NCI-H1092 (cell line): ENCODE measurements at regions not wholly inside any gene's neighbourhood (a gene's known extent, or its start where the extent isn't known, plus 50 kb on each side); places are given as distances from the start of the nearest gene placed in this dataset.

Source experiments
- DNase-seq: peaks from one replicate; lab custom pipeline; 2025; lab: John Stamatoyannopoulos, UW

DNA sequence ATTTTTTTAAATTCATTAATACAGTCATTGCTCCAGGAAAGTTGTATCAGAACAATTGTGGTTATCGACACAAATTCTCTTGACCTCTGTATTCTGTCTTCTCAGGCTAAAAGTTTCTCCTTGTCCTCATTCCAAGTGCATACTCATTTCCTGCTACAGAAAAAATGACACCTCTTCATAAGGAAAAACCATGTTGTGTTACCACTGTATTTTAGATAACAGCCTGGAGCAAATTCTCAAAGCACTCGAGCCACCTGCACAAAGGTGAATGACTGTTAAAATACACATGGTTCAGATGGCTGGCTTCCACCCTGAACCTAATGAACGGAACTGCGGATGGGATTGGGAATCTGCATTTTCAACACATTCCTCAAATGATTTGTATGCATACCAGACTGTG lies 586.5 kb downstream of the EPHA4 start:
- no peak for DNase-seq

DNA sequence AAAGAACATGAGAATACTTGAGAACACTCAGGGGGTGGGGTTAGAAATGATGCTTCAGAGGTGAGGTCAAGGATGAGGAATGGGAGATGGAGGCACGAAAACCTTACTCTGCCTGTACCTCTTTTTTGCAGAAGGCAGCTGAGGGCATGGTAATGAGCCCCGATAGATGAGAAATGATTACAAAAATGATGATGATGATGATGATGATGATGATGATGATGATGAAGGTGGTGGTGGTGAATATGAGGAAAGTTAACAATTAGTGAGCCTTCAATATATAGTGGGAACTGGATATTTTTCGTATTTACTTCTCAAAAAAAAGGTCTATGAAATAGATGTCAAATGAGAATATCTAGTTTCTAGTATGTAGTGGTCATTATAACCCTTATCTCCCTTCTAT lies 584.3 kb downstream of the EPHA4 start:
- no peak for DNase-seq

DNA sequence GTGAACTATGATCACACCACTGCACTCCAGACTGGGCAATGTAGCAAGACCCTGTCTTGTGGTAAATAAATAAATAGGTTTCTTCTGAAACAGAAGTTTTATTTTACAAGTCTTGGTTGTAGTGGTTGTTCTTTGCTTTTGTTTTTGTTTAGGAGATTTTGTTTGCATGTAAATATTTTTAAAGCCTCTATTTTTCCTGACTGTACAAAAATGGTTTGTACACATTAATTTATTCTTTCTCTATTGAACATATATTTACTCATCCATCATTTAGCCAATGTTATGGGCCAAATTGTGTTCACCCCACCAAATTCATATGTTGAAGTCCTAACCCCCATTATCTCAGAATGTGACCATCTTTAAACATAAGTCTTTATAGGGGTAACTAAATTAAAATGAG lies 580.1 kb downstream of the EPHA4 start:
- DNase-seq, result no peak

DNA sequence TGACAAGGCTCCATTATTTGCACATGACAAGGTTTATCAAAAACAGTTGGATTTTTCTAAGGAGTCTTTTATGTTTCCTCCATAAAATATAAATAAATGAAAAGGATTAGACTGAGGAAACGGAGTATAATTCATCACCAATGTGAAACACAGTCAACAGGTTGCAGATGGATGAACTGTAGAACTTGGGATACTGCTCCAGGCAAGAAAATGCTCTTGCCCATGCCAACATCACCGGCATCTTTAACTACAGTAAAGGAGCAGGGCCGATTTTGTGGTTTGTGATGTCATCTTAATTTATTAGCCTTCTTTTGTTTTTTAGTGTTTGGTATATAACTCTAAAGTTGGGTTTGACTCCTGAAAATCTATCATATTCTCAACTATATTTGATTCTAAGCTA lies 577.3 kb downstream of the EPHA4 start:
- DNase-seq, result no peak

DNA sequence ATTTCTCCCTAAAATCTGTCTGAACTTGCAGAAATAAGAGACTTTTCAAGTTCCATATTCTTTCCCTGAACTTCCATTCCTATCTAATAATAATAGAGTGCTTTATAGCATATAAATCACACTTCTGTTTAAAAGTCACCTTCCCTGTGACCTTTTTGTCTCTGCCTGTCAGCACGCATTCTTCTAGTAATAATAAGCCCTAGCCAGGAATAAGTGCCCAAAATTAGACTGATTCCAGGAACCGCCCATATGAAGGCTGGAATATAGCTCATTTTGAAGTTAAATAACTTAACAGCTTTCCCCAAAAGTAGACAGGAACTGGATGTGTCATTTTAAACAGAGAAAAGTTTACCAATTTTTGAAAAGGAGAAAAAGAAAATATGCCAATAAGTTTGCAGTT lies 576.5 kb downstream of the EPHA4 start:
- DNase-seq, result no peak

DNA sequence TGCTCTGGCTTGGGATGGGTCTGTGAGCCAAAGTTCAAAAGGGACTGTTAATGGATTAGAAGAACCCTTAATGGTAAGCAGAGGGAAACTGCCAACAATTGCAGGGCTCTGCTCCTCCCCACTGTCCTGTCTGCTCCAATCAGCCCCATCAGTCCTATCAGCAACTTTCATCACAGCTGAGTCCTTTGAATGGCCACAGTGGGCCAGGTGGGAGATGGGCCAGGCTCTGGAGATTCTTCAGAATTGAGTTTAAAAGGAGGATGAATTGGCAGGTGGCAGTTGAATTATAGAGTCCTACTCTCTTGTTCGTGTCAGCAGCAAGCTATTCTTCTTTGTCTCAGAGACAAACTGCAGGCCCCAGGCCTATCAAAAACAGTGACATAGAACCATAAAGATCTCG lies 573.9 kb downstream of the EPHA4 start:
- DNase-seq, result no peak

DNA sequence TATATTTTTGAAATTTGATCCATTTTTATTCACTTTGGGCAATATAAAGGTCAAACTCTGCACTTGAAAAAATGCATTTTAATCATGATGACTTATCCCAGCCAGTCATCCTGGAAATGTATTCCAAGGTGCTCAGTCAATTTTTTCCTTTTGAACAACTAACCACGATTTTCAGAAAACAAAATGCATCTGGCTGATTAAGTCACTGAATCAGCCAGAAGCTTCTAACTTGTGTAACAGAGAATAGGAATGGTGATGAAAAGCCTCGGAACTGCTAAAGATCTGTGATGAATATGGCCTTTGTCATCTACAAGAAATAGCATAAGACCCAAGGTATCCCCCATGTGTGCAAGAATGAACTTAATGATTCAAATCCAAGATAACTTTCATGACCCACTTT lies 572.7 kb downstream of the EPHA4 start:
- DNase-seq, result no peak

DNA sequence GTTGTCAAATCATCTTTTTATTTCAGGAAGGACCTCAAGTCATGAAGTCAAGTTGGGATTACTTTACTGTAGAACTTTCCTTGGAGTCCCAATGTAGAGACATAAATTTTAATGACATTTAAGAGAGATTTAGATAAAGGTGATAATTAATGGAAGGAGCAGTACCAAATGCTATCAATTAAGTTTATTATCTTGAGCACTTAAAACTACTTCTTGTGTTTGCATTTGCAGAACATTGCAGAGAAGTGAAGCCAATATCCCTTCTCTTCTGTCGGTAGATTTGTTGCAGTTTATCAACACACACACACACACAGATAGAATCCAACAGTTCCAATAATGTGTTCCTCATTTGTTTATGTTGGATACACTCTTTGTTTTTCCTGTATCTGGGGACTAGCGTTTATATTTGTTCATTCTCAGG lies 570.7 kb downstream of the EPHA4 start:
- no peak for DNase-seq

DNA sequence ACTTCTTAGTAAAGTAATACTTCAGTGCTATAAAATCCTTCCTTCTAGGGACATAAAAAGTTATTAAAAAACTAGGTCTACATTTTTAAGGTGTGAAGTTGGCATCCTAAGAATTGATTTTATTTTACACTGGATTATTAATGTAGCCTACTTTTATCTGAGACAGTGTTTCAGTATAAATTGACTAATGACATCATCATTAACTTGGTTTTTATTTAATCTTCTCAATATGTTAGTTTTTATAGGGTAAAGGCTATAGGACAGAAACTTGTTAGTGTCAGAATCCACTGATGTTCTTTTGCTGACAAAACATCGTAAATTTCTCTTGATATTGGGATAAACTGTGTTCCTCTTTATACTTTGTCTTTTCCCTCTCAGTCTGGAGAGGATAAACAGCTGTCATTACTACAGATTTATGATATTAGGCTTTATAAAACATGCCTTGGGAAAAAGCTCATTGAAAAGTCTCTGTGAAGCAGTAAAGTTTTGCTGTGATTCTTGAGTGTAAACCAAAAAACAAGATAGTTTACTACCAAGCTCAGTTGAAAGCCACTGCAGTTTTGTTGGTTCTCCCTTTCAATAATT lies 569.9 kb downstream of the EPHA4 start:
- DNase-seq, result no peak

DNA sequence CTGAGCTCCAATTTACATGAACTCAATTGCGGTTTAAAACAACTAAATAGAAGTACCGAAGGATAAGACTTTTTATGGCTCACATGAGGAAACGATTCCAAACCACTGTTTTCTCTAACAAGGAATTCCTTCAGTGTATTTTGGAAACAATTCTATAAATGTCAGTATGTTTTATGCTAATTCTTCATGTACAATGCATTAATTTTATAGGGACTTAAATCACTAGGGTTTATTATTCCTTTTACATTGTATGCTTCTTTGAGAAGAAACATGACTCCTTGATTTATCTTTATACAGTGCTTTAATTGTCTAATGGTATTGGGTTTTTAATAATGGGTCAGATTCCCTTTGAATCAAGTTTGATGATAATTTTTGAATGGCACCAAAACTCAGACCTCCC lies 566.8 kb downstream of the EPHA4 start:
- no peak for DNase-seq

DNA sequence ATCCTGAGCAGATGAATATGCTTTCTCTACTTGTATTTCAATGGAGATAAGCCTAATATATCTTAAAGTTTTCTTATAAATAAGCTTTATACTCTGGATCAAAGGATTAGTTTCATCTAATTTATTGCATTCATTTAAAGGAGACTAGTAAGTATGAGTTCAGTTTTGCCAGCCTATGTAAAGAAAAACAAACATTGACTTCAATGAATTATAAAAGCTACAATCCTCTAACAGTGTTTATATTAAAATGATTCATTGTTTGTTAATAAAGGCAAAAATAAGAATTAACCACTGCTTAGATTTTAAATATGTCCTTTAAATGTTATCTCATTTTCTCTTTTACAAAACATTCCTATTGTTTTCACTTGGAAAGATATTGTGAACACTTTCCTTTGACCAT lies 566.0 kb downstream of the EPHA4 start:
- no peak for DNase-seq

DNA sequence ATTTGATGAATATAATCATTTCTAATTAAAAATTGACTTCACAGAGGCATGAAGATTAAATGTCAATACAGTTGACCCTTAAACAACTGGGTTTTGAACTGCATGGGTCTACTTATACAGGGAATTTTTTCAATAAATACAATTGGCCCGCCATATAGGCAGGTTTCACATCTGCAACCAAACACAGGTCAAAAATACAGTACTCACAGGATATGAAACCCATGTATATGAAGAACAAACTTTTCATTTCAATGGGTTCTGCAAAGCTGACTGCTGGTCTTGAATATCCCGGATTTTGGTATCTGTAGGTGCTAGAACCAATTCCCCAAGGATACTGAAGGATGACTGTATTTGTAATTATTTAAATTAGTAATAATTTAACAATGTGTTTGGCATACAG lies 555.6 kb downstream of the EPHA4 start:
- no peak for DNase-seq

DNA sequence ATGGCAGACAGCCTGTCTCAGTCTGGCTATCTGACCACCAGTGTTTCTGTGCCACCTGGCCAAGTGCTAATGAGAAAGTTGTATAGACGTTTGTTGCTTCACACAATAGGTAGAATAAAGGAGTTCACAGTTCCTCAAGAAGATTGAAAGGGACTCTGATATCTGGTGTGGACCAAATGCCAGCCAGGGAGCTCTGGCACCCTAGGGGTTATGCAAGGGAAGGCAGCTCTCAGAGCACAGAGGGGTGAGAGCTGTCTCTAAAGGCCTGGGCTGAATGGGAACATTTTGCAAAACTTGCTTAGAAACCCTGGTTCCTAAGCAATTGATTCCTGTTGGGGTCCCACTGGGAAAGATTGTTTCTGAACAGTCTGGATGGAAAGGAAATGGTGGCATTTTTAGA lies 553.8 kb downstream of the EPHA4 start:
- DNase-seq, result no peak

DNA sequence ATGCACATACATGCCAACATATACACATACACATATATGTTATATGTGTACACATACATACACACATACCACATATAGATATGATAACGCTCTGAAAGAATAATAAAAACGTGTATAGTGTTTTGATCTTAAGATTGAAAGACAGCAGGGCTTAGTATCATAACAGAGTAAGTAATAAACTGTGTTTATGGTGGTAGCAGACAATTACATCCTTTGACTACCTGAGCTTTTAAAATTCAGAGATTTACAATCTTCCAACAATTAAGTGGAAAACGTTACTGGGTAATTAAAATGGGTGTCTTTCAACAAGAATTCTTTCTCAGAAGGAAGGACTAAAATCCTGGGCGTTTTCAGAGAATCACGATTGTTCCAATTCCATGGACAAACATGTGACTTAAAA lies 552.4 kb downstream of the EPHA4 start:
- no peak for DNase-seq

DNA sequence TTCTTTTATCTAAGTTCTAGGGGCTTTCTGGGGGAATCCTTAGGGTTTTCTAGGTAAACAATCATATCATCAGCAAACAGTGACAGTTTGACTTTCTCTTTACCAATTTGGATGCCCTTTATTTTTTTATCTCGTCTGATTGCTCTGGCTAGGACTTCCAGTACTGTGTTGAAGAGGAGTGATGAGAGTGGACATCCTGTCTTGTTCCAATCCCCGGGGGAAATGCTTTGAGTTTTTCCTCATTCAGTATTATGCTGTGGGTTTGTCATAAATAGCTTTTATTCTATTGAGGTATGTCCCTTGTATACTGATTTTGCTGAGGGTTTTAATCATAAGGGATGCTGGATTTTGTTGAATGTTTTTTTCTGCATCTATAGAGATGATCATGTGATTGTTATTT lies 549.5 kb downstream of the EPHA4 start:
- DNase-seq, result no peak

DNA sequence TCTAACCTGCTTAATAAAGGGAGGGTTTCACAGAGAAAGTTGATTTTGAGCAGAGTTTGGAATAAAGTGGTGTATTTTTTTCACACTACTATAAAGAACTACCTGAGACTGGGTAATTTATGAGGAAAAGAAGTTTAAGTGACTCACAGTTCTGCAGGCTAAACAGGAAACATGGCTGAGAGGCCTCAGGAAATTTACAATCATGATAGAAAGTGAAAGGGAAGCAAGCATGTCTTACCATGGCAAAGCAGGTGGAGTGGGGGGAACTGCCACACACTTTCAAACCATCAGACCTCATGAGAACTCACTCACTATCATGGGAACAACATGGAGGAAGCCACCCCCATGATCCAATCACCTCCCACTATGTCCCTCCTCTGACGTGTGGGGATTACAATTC lies 546.7 kb downstream of the EPHA4 start:
- DNase-seq, result no peak

DNA sequence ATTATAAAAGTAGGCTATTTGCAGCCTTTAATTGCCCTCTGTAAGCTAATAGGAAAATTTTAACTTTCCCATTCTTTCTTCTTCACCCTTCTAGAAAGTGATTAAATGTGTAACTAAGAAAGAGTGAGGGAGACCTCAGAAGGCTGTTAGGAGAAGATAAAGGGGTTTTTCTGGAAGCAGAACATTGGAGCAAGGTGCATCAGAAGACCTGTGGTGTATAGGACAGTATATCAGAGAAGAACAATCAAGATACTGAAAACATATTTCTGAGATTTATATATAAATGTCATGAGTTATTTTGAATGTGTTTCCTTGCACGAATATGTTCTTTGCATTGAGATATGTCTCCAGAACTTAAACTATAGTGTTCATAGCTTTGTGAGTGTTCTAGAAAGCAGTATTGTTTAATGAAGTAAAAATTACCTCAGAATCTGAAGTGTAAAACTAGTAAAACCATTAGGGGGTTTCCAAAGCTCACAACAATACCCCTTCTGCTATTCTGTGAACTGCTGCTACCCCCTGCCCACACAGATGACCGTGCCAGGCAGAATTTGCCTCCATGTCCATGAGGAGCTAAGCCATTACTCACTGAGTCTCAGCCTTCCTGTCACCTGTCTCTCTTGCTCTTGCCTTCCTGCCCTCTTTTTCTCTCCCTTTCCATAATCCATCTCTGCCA lies 537.9 kb downstream of the EPHA4 start:
- no peak for DNase-seq

DNA sequence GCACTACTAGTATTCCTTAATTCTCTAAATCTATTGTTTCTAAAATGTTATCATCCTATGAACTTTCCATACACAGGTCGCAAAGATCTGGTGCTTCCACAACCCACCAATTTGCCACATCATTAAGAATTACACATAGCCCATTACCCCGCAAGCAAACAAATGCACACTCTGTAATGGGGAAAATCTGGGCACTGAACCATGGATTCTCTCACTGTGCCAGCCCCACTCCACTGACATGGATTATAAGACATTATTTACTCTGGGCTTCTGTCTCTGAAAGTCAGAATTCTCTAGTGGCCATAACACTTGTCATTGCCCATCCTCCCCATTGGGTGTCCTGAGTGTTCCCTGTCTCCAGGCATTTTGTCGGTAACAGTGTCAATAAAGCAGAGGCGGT lies 537.1 kb downstream of the EPHA4 start:
- peak; percentile 62 for DNase-seq

DNA sequence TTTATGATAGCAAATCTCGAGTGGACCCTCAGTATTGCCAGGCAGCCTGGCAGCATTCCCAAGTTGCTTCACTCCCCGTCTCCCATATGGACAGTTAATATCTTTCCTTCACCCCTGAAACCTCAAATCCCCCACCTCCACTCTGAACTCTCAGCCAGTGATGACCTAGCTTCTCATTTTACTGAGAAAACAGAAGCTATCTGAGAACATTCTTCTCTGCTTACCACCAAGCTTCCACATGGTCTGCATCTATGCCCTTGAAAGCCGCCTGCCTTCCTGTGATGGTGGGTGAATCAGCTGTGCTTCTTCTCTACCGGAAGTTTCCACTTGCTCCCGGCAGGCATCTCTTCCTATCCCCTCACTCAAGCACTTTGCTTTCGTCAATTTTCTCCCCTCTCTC lies 529.2 kb downstream of the EPHA4 start:
- no peak for DNase-seq

DNA sequence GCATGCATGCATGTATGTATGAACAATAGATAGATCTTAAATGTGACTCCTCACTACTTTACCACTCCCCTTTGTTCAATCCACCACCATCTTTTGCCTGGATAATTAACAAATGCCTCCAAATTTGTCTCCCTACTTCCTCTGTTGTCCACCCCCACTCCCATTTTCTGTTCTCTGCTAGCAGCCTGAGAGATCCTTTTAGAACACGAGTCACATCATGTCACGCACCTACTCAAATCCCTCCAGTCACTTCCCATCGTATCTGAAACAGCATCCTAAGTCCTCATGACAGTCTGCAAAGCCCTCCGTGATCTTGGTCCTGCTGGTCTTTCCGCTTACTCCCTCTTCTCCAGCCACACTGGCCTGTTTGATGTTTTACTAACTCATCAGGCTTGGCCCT lies 527.3 kb downstream of the EPHA4 start:
- DNase-seq, result no peak

DNA sequence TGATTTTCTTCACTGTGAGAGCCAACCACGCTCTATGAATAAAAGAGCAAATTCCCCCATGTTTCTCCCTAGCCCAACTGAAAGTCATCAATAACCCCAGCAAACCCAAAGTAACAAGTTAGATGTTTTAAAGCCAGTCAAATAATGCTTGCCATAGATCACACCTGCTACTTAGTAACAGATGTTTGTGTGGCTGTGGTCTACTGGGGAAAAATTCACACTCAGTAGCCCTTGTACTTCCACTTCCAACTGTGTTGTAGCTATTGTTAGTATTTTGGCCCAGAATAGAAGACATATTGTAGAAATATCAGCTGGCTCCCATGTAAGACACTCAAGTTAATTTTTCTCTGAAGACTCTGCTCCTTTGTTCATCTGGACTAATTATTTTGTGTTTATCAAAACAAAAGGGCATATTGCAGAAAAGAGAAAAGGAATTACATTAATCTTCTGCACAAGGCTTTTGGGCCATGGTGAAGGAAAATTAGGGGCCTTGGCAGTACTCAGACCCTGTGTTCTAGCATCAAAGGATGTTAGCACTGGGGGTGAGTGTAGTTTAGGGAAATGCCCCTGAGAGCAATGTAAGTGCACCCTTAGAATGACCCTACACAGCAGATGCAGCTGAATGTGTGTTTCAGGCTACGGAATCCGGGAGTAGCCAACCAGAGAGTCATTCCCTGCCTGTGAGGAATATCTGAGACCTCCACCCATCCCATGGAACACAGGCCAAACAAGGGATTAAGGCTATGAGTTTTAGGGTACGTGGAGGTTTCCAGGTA lies 521.9 kb downstream of the EPHA4 start:
- no peak for DNase-seq

DNA sequence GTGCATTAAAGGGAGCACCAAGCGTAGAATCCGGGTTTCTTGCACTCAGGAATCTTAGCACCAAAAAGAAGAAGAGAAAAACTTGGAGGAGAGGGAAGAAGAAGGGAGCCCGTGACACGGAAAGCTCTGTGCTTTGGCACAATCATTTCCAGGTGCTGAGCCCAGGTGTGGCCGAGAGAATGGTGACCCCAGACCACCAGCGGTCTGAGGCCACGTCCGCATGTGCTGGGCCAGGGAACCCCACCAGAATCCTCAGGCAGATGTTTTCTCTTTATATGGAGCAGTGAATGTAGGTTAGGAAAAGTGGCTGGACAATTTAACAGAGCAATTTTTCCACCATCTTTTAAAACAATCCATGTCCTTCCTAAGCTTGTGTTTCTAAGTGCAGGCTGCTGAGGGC lies 520.9 kb downstream of the EPHA4 start:
- no peak for DNase-seq

DNA sequence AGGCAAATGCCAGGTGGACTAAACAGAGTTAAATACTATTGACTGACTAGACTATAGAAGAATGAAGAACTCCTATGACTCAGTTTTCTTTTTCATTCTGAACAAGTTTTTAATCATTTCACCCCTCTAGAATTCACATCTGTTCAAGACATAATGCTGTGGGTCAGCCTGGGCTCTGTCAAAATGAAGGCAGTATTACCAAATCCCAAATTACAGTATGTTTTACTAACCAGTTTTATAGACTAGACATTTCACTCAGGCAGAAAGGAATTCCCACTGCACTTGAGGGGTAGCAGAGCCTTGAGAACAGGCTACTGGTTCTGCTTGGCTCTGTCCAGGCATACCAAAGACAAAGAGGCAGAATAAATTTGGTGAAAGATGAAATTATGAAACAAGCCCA lies 511.7 kb downstream of the EPHA4 start:
- no peak for DNase-seq

DNA sequence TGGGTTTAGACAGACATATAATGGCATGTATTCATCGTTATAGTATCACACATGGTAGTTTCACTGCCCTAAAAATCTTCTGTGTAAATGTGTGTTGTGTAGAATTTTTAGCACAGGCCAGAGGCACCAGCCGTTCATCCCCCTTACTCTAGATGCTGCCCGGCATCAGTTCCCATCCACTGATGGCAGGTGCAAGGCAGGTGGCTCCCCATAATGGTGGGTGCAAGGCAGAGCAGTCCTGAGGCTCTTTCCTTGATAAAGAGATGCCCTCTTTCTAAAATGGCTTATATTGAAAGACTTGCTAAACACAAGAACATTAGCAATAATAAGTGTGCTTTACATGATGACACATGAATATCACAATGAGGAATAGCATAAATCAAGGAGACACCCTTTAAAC lies 508.5 kb downstream of the EPHA4 start:
- DNase-seq, result no peak
